Endothelial cell of umbilical vein (primary cell): ENCODE measurements at regions not wholly inside any gene's neighbourhood (a gene's known extent, or its start where the extent isn't known, plus 50 kb on each side); places are given as distances from the start of the nearest gene placed in this dataset.

Experiments used
- BruUV-seq: library from RNA; stranded (reverse); fragments of 400-500 nt; replicated peaks from 2 replicates; lab custom pipeline; 2021; lab: Mats Ljungman, UMichigan
- CTCF ChIA-PET: fragments of 300-600, 350-600 bp; sonication (Branson Sonifier 250); formaldehyde crosslinking; loops from one replicate; lab custom pipeline; 2021; ENCODE audit warnings: antibody characterized with exemption, inconsistent platforms; lab: Charles Lee
- POLR2A ChIA-PET: fragments of 300-600, 350-600 bp; sonication (Branson Sonifier 250); formaldehyde crosslinking; loops from one replicate; lab custom pipeline; 2021; ENCODE audit warnings: antibody characterized with exemption, inconsistent platforms; lab: Charles Lee
- DNase-seq: peaks from one replicate; pipeline ENCODE4 v3.0.0-alpha.2; 2011; ENCODE audit warnings: low read depth, low spot score
- FAIRE-seq: peaks from 2 replicates; lab custom pipeline; 2011; peaks lifted over from hg19 to GRCh38; lab: Jason Lieb, UNC
- H2AFZ ChIP-seq: 2 replicates; pipeline ENCODE4 v1.6.0; 2012; ENCODE audit warnings: low read depth, low read length, control low read depth, inconsistent platforms
- H3K27ac ChIP-seq: 2 replicates; pipeline ENCODE4 v1.5.1; 2011; ENCODE audit warnings: low read depth, mild to moderate bottlenecking, control low read depth, low read length, moderate library complexity; ENCODE audit not compliant: insufficient read depth
- H3K27me3 ChIP-seq, 2 experiments: 2 replicates each; pipeline versions ENCODE4 v1.6.0 to v1.6.1; 2011; ENCODE audit warnings: low read length in 2 of 2, mixed read lengths in 1 of 2; ENCODE audit not compliant: control insufficient read depth in 2 of 2, insufficient read depth in 2 of 2
- H3K36me3 ChIP-seq, 2 experiments: 2 replicates in 1 of 2; 3 replicates in 1 of 2; pipeline ENCODE4 v1.5.1; 2011; ENCODE audit warnings: low read length in 2 of 2, mild to moderate bottlenecking in 1 of 2, moderate library complexity in 1 of 2; ENCODE audit not compliant: control insufficient read depth in 2 of 2, insufficient read depth in 2 of 2; ENCODE audit errors: extremely low read depth in 1 of 2
- H3K4me1 ChIP-seq: 3 replicates; pipeline ENCODE4 v1.5.1; 2011; ENCODE audit warnings: mild to moderate bottlenecking, low read length; ENCODE audit not compliant: control insufficient read depth, insufficient read depth; ENCODE audit errors: extremely low read depth
- H3K4me2 ChIP-seq: 2 replicates; pipeline ENCODE4 v1.6.1; 2011; ENCODE audit warnings: low read length, control low read depth, mixed read lengths; ENCODE audit not compliant: insufficient read depth
- H3K4me3 ChIP-seq, 3 experiments: fragments of 200-600 bp in 1 of 3; sonication (generic), shearing (Covaris generic) in 1 of 3; replicated peaks in 1 of 3; 2 replicates each; pipeline ENCODE4 v1.5.1; 2011 to 2016; ENCODE audit warnings: control low read depth in 3 of 3, low read length in 3 of 3, mild to moderate bottlenecking in 2 of 3, inconsistent platforms in 1 of 3, low read depth in 1 of 3, moderate library complexity in 1 of 3; ENCODE audit not compliant: insufficient read depth in 1 of 3
- H3K79me2 ChIP-seq: 2 replicates; pipeline ENCODE4 v1.6.0; 2012; ENCODE audit warnings: low read length, inconsistent platforms; ENCODE audit not compliant: control insufficient read depth, insufficient read depth
- H3K9ac ChIP-seq: replicated peaks from 2 replicates; pipeline ENCODE3; 2011; ENCODE audit warnings: low read length, control low read depth; ENCODE audit not compliant: insufficient read depth; ENCODE audit errors: extremely low read depth
- H3K9me1 ChIP-seq: replicated peaks from 3 replicates; pipeline ENCODE4 v1.6.0; 2011; ENCODE audit warnings: mild to moderate bottlenecking, low read length; ENCODE audit not compliant: control insufficient read depth, insufficient read depth; ENCODE audit errors: extremely low read depth
- H3K9me3 ChIP-seq: replicated peaks from 2 replicates; pipeline ENCODE4 v1.5.1; 2012; ENCODE audit warnings: low read length, inconsistent platforms; ENCODE audit not compliant: control insufficient read depth, insufficient read depth
- H4K20me1 ChIP-seq: replicated peaks from 2 replicates; pipeline ENCODE3; 2011; ENCODE audit warnings: mild to moderate bottlenecking, low read length; ENCODE audit not compliant: control insufficient read depth, insufficient read depth; ENCODE audit errors: extremely low read depth
- EZH2 ChIP-seq: IDR thresholded peaks from 2 replicates; pipeline ENCODE4 v1.6.1; 2012; ENCODE audit warnings: borderline replicate concordance, low read depth, mild to moderate bottlenecking, moderate library complexity, low read length, inconsistent platforms; ENCODE audit not compliant: severe bottlenecking
- FOS ChIP-seq: IDR thresholded peaks from 2 replicates; pipeline ENCODE4 v1.6.1; 2011; ENCODE audit warnings: mild to moderate bottlenecking, low read length, moderate library complexity, borderline replicate concordance; ENCODE audit not compliant: insufficient read depth
- GATA2 ChIP-seq: IDR thresholded peaks from 2 replicates; pipeline ENCODE4 v1.7.0; 2011; ENCODE audit warnings: low read depth, mild to moderate bottlenecking, moderate library complexity, mixed read lengths, low read length; ENCODE audit not compliant: insufficient read length, insufficient read depth
- JUN ChIP-seq: IDR thresholded peaks from 2 replicates; pipeline ENCODE4 v1.6.1; 2011; ENCODE audit warnings: borderline replicate concordance, low read depth; ENCODE audit not compliant: insufficient read length, insufficient read depth
- MYC ChIP-seq: IDR thresholded peaks from one replicate; pipeline ENCODE4 v1.6.1; 2011; ENCODE audit warnings: mild to moderate bottlenecking, low read depth, low read length
- POLR2A ChIP-seq: IDR thresholded peaks from 2 replicates; pipeline ENCODE4 v1.6.1; 2012; ENCODE audit warnings: low read depth, mild to moderate bottlenecking, control low read depth, low read length
- POLR2AphosphoS5 ChIP-seq: IDR thresholded peaks from 2 replicates; pipeline ENCODE4 v1.6.1; 2012; ENCODE audit warnings: low read depth, mild to moderate bottlenecking, control low read depth, low read length, moderate library complexity; ENCODE audit not compliant: insufficient read depth
- dilution Hi-C: fragments of 300-500 bp; cut with MboI; formaldehyde crosslinking; loops from one replicate; pipeline ENCODE4 v1.15.0; 2019; ENCODE audit warnings: low sequenced_read_pairs; ENCODE audit not compliant: extremely low pct_ligation_motif_present
- intact Hi-C: fragments of 100-400 bp; cut with micrococcal nuclease; formaldehyde crosslinking; loops from one replicate; pipeline ENCODE4 v1.10.0; 2022
- TF ChIP-seq, protein P1 (sequence below), 2 donors: IDR thresholded peaks; 1 replicate in 1 of 2; 2 replicates in 1 of 2; pipeline ENCODE4 v1.5.1; 2011; ENCODE audit warnings: low read length in 2 of 2, mild to moderate bottlenecking in 2 of 2, moderate library complexity in 2 of 2, control low read depth in 1 of 2, inconsistent platforms in 1 of 2, low read depth in 1 of 2; ENCODE audit not compliant: insufficient read depth in 1 of 2; ENCODE audit errors: extremely low read depth in 1 of 2
- TF ChIP-seq, protein P2 (sequence below): IDR thresholded peaks from 2 replicates; pipeline ENCODE4 v1.6.1; 2011; ENCODE audit not compliant: insufficient read depth, insufficient read length

DNA sequence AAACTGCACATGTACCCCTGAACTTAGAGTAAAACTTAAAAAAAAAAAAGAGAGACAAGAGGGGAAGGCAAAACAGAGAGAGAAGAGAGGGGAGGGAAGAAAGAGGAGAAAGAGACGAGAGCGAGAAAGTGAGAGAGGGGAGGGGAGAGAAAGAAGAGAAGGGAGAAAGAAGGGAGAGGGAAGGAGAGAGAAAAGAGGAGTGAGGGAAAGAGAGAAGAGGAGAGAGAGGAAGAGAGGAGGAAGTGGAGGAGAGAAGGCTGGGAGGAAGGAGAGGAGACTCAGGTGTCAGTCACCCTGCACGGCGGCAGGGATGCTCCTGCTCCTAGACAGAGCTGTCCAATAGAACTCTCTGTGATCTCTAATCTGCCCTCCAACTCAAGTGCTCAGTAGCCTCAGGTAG is 248.3 kb downstream of the MIAT start:
- TF ChIP-seq MYC = no peak
- TF ChIP-seq, protein P1, sequence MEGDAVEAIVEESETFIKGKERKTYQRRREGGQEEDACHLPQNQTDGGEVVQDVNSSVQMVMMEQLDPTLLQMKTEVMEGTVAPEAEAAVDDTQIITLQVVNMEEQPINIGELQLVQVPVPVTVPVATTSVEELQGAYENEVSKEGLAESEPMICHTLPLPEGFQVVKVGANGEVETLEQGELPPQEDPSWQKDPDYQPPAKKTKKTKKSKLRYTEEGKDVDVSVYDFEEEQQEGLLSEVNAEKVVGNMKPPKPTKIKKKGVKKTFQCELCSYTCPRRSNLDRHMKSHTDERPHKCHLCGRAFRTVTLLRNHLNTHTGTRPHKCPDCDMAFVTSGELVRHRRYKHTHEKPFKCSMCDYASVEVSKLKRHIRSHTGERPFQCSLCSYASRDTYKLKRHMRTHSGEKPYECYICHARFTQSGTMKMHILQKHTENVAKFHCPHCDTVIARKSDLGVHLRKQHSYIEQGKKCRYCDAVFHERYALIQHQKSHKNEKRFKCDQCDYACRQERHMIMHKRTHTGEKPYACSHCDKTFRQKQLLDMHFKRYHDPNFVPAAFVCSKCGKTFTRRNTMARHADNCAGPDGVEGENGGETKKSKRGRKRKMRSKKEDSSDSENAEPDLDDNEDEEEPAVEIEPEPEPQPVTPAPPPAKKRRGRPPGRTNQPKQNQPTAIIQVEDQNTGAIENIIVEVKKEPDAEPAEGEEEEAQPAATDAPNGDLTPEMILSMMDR (IDR thresholded peaks at IDR 0.05; ENCODE audit: extremely low read depth in 1 of 2, insufficient read depth in 1 of 2, low read depth in 1 of 2, low read length in 2 of 2) = no peak
- FAIRE-seq = no peak
- no peaks in the 10 kb centered on the region for H3K36me3 ChIP-seq
- intact Hi-C loops (no loop called here), dilution Hi-C loops (no loop called here)
- peaks cover 0 to 2% of the 10 kb centered on the region in 2 experiments for H3K27me3 ChIP-seq
- no peak overlapping the region for H3K9ac ChIP-seq
- no peaks in the 10 kb centered on the region for H3K4me1 ChIP-seq
- no TSS peak for BruUV-seq
- H3K9me3 ChIP-seq = no peaks in the 10 kb centered on the region
- H4K20me1 ChIP-seq = no peaks in the 10 kb centered on the region
- H3K79me2 ChIP-seq = no peaks in the 10 kb centered on the region
- H3K4me3 ChIP-seq = no peak overlapping the region
- ChIA-PET POLR2A (no interaction called here), CTCF (no interaction called here)
- no peak overlapping the region for H2AFZ ChIP-seq
- H3K27ac ChIP-seq = no peak overlapping the region
- no peak for DNase-seq
- no peak overlapping the region for H3K4me2 ChIP-seq
- H3K9me1 ChIP-seq = no peaks in the 10 kb centered on the region

DNA sequence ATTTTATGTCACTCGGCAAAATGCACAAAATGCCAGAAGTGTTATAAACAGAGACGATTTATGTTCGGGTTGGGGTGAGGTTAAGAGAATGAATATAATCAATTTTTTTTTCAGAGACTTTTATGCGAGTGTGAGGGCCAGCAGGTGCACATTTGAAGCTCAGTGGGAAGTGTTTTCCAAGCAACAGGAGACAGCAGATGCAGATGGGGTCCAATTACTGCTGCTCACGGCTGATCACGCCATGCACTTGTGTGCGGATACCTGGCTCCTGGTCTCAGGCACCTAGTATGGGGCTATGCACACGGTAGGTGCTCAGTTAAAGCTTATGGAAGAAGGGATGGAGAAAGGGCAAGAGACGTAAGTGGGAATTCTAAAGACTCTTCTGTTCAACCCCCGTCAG is 249.1 kb downstream of the MIAT start:
- no TSS peak for BruUV-seq
- no peak for TF ChIP-seq GATA2
- TF ChIP-seq EZH2 = no peak
- TF ChIP-seq POLR2A = no peak
- TF ChIP-seq, protein P1 (IDR thresholded peaks at IDR 0.05; ENCODE audit: extremely low read depth in 1 of 2, insufficient read depth in 1 of 2, low read depth in 1 of 2, low read length in 2 of 2) = no peak
- TF ChIP-seq FOS = no peak
- TF ChIP-seq JUN = no peak
- no peak for TF ChIP-seq MYC
- no peak for TF ChIP-seq POLR2AphosphoS5
- TF ChIP-seq, protein P2, sequence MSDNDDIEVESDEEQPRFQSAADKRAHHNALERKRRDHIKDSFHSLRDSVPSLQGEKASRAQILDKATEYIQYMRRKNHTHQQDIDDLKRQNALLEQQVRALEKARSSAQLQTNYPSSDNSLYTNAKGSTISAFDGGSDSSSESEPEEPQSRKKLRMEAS = no peak
- H4K20me1 ChIP-seq = no peaks in the 10 kb centered on the region
- H3K79me2 ChIP-seq = no peaks in the 10 kb centered on the region
- no peak overlapping the region for H2AFZ ChIP-seq
- no peak for DNase-seq
- CTCF ChIA-PET = no interaction called here
- no peaks in the 10 kb centered on the region for H3K9me1 ChIP-seq
- FAIRE-seq = no peak
- no peak overlapping the region for H3K27ac ChIP-seq
- no peak overlapping the region for H3K4me3 ChIP-seq
- H3K4me2 ChIP-seq = no peak overlapping the region
- H3K4me1 ChIP-seq = no peaks in the 10 kb centered on the region
- intact Hi-C loops (no loop called here), dilution Hi-C loops (no loop called here)
- POLR2A ChIA-PET = no interaction called here
- H3K36me3 ChIP-seq = no peaks in the 10 kb centered on the region
- no peak overlapping the region for H3K9ac ChIP-seq
- H3K27me3 ChIP-seq = peaks cover 0 to 3% of the 10 kb centered on the region in 2 experiments
- H3K9me3 ChIP-seq = no peaks in the 10 kb centered on the region
